ENCODE measurements at regions not wholly inside any gene's neighbourhood (a gene's known extent, or its start where the extent isn't known, plus 50 kb on each side); places are given as distances from the start of the nearest gene placed in this dataset.

GRCh38 chr20:18237682-18238081 is 50.6 kb upstream of the ZNF133 start:
- DNase-seq = peak; percentile 6 to 38

All from NCI-H526 (cell line).